ENCODE measurements at regions not wholly inside any gene's neighbourhood (a gene's known extent, or its start where the extent isn't known, plus 50 kb on each side); places are given as distances from the start of the nearest gene placed in this dataset.

GRCh38 chr9:92223758-92224157, 69.7 kb downstream of the IARS1 start:
- TF ChIP-seq CTCF (IDR thresholded peaks at IDR 0.05 in 8 of 11, conservative IDR thresholded peaks at IDR 0.05 in 3 of 11) (no peak), POLR2A (IDR thresholded peaks at IDR 0.05) (no peak)
